ENCODE measurements at regions not wholly inside any gene's neighbourhood (a gene's known extent, or its start where the extent isn't known, plus 50 kb on each side); places are given as distances from the start of the nearest gene placed in this dataset.

- no peak overlapping the region for H3K27ac ChIP-seq
- no peaks in the 10 kb centered on the region for H3K9me3 ChIP-seq
- TF ChIP-seq, protein P1, sequence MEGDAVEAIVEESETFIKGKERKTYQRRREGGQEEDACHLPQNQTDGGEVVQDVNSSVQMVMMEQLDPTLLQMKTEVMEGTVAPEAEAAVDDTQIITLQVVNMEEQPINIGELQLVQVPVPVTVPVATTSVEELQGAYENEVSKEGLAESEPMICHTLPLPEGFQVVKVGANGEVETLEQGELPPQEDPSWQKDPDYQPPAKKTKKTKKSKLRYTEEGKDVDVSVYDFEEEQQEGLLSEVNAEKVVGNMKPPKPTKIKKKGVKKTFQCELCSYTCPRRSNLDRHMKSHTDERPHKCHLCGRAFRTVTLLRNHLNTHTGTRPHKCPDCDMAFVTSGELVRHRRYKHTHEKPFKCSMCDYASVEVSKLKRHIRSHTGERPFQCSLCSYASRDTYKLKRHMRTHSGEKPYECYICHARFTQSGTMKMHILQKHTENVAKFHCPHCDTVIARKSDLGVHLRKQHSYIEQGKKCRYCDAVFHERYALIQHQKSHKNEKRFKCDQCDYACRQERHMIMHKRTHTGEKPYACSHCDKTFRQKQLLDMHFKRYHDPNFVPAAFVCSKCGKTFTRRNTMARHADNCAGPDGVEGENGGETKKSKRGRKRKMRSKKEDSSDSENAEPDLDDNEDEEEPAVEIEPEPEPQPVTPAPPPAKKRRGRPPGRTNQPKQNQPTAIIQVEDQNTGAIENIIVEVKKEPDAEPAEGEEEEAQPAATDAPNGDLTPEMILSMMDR (IDR thresholded peaks at IDR 0.05): no peak
- TF ChIP-seq POLR2A (IDR thresholded peaks at IDR 0.05) (no peak), POLR2AphosphoS5 (IDR thresholded peaks at IDR 0.05) (no peak)
- H3K36me3 ChIP-seq: no peaks in the 10 kb centered on the region
- H3K4me1 ChIP-seq: no peaks in the 10 kb centered on the region
- no peaks in the 10 kb centered on the region for H3K27me3 ChIP-seq
- no peak overlapping the region for H3K4me3 ChIP-seq
- no peak for DNase-seq (ENCODE audit: low spot score in 2 of 2)
- intact Hi-C loops (cut with DNase I; ENCODE audit: low total_unique reads): no loop called here
Observed at GRCh38 chr1:63135174-63135512, 187.2 kb upstream of the FOXD3 start.

DNA sequence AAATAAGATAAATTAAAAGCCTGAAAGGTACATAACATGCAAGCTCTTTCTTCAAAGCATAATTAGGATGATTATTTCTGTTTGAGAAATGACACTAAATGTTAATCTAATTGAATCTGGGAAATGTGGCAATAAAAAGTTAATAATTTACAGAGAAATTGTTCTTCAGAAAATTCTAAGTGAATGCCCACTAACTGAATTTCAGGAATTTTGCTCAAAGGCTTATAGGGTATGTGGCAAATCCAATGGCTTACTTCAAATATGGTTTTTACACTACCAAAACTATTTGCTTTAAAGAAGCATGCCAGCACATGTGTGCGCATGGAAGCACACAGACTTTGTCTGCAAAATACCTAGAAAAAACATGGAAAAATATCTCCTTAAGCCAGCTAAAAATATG lies 186.6 kb upstream of the FOXD3 start:
- H3K4me3 ChIP-seq: no peak overlapping the region

GRCh38 chr1:63142001-63142400 lies 180.4 kb upstream of the FOXD3 start:
- TF ChIP-seq POLR2AphosphoS5 (IDR thresholded peaks at IDR 0.05) (no peak), POLR2A (IDR thresholded peaks at IDR 0.05) (no peak)
- TF ChIP-seq, protein P1 (IDR thresholded peaks at IDR 0.05): no peak

More for the DNA sequence above, 186.6 kb upstream of the FOXD3 start:
- TF ChIP-seq POLR2AphosphoS5 (IDR thresholded peaks at IDR 0.05): no peak
- TF ChIP-seq, protein P1 (IDR thresholded peaks at IDR 0.05): no peak
- TF ChIP-seq POLR2A (IDR thresholded peaks at IDR 0.05): no peak
- H3K36me3 ChIP-seq: no peaks in the 10 kb centered on the region
- H3K9me3 ChIP-seq: no peaks in the 10 kb centered on the region
- no peaks in the 10 kb centered on the region for H3K27me3 ChIP-seq
- intact Hi-C loops (cut with DNase I; ENCODE audit: low total_unique reads): no loop called here
- DNase-seq (ENCODE audit: low spot score in 2 of 2): no peak
- H3K4me1 ChIP-seq: no peaks in the 10 kb centered on the region
- H3K27ac ChIP-seq: no peak overlapping the region

DNA sequence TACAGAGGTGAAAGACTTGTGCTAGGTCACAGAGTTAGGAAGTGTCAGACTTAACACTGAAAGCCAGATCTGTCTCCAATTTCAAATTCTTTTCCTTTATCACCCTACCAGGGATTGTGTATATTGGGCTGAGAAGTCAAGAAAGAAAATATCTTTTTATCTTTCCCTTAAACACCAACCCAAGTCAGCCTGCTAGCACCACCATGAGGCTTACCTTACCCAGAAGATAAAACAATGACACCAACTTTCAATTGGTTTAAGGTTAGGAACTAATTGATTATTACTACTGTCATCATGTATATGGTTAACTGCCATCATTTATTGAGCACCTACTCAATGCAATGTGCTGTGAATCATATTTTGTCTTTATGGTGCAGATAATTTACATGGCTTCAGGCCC lies 178.9 kb upstream of the FOXD3 start:
- intact Hi-C loops (cut with DNase I; ENCODE audit: low total_unique reads): no loop called here
- no peaks in the 10 kb centered on the region for H3K36me3 ChIP-seq

More at GRCh38 chr1:63142001-63142400, 180.4 kb upstream of the FOXD3 start:
- Histone ChIP-seq H3K4me3 (no peak overlapping the region), H3K9me3 (no peaks in the 10 kb centered on the region), H3K27ac (no peak overlapping the region), H3K4me1 (no peaks in the 10 kb centered on the region), H3K27me3 (no peaks in the 10 kb centered on the region), H3K36me3 (no peaks in the 10 kb centered on the region)
- intact Hi-C loops (cut with DNase I; ENCODE audit: low total_unique reads): no loop called here
- DNase-seq (ENCODE audit: low spot score in 2 of 2): no peak

DNA sequence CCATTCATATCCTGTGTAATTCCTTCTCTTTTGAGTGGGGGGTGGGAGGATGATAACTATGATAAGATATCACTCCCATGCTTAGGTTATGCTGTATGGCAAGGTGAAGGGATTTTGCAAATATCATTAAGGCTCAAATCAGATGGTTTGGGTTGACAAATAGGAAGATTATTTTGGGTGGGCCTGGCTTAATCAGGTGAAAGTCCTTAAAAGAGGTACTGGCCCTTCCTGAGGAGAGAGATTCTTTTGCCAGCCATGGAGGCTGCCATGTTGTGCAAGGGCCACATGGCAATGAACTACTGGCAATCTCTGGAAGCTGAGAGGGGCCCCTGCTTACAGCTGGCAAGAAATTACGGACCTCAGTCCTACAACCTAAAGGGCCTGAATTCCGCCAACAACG lies 174.6 kb upstream of the FOXD3 start:
- no peak overlapping the region for H3K27ac ChIP-seq
- intact Hi-C loops (cut with DNase I; ENCODE audit: low total_unique reads): no loop called here
- TF ChIP-seq, protein P1 (IDR thresholded peaks at IDR 0.05): no peak
- TF ChIP-seq POLR2A (IDR thresholded peaks at IDR 0.05) (no peak), POLR2AphosphoS5 (IDR thresholded peaks at IDR 0.05) (no peak)
- no peaks in the 10 kb centered on the region for H3K9me3 ChIP-seq
- no peaks in the 10 kb centered on the region for H3K36me3 ChIP-seq
- no peaks in the 10 kb centered on the region for H3K4me1 ChIP-seq
- no peak for DNase-seq (ENCODE audit: low spot score in 2 of 2)
- no peak overlapping the region for H3K4me3 ChIP-seq
- no peaks in the 10 kb centered on the region for H3K27me3 ChIP-seq

More for the DNA sequence above, 178.9 kb upstream of the FOXD3 start:
- Histone ChIP-seq H3K4me1 (no peaks in the 10 kb centered on the region), H3K27ac (no peak overlapping the region), H3K4me3 (no peak overlapping the region), H3K27me3 (no peaks in the 10 kb centered on the region), H3K9me3 (no peaks in the 10 kb centered on the region)
- DNase-seq (ENCODE audit: low spot score in 2 of 2): no peak
- no peak for TF ChIP-seq POLR2A (IDR thresholded peaks at IDR 0.05)
- TF ChIP-seq, protein P1 (IDR thresholded peaks at IDR 0.05): no peak
- no peak for TF ChIP-seq POLR2AphosphoS5 (IDR thresholded peaks at IDR 0.05)

Data from breast epithelium (tissue), 4 donors.